WTC11 (cell line): ENCODE measurements at regions not wholly inside any gene's neighbourhood (a gene's known extent, or its start where the extent isn't known, plus 50 kb on each side); places are given as distances from the start of the nearest gene placed in this dataset.

Experiments used
- ATAC-seq: fragments of 200-7000 bp; cut with Tn5 transposase; 2 replicates; pipeline ENCODE4 v1.10.0; 2021; ENCODE audit warnings: mild to moderate bottlenecking, moderate library complexity
- CTCF ChIA-PET: fragments of 300-600 bp; sonication (Branson Sonifier 250); formaldehyde crosslinking; loops from one replicate; lab custom pipeline; 2021; ENCODE audit warnings: antibody characterized with exemption; lab: Charles Lee
- POLR2A ChIA-PET: fragments of 350-600 bp; sonication (Branson Sonifier 250); formaldehyde crosslinking; loops from one replicate; lab custom pipeline; 2021; ENCODE audit warnings: antibody characterized with exemption; lab: Charles Lee
- DNase-seq: peaks from one replicate; pipeline ENCODE4 v3.0.0; 2021; ENCODE audit warnings: low spot score
- H3K27ac Mint-ChIP-seq: 2 replicates; pipeline ENCODE4 v1.8.0; 2021; ENCODE audit warnings: mixed read lengths
- H3K27me3 Mint-ChIP-seq: 2 replicates; pipeline ENCODE4 v1.8.0; 2021; ENCODE audit warnings: low read depth, mild to moderate bottlenecking, moderate library complexity, mixed read lengths
- H3K36me3 Mint-ChIP-seq: 2 replicates; pipeline ENCODE4 v1.8.0; 2021; ENCODE audit warnings: mixed read lengths
- H3K4me1 Mint-ChIP-seq: 2 replicates; pipeline ENCODE4 v1.8.0; 2022; ENCODE audit warnings: mixed read lengths
- H3K4me3 Mint-ChIP-seq: 2 replicates; pipeline ENCODE4 v1.8.0; 2021; ENCODE audit warnings: mild to moderate bottlenecking, moderate library complexity, mixed read lengths
- H3K9me3 Mint-ChIP-seq: 2 replicates; pipeline ENCODE4 v1.8.0; 2021; ENCODE audit warnings: mixed read lengths
- ATF1 ChIP-seq: sonication (generic); formaldehyde crosslinking; IDR thresholded peaks from 2 replicates; pipeline ENCODE4 v1.8.1; 2023; ENCODE audit warnings: mild to moderate bottlenecking, moderate library complexity, missing genetic modification reagents
- CREB1 ChIP-seq: sonication (generic); formaldehyde crosslinking; IDR thresholded peaks from 2 replicates; pipeline ENCODE4 v1.8.0; 2023; ENCODE audit warnings: mild to moderate bottlenecking, missing genetic modification reagents
- CREM ChIP-seq: sonication (generic); formaldehyde crosslinking; IDR thresholded peaks from 2 replicates; pipeline ENCODE4 v1.8.1; 2022; ENCODE audit warnings: mild to moderate bottlenecking, missing genetic modification reagents, moderate library complexity
- FOXJ3 ChIP-seq: sonication (generic); formaldehyde crosslinking; IDR thresholded peaks from 2 replicates; pipeline ENCODE4 v1.9.0; 2021; ENCODE audit warnings: missing genetic modification reagents, mild to moderate bottlenecking, borderline replicate concordance
- FOXK1 ChIP-seq: sonication (generic); formaldehyde crosslinking; IDR thresholded peaks from 2 replicates; pipeline ENCODE4 v1.8.0; 2022; ENCODE audit warnings: mild to moderate bottlenecking, moderate library complexity, missing genetic modification reagents
- FOXP1 ChIP-seq: sonication (generic); formaldehyde crosslinking; IDR thresholded peaks from 2 replicates; pipeline ENCODE4 v1.8.0; 2022; ENCODE audit warnings: missing genetic modification reagents, mild to moderate bottlenecking, moderate library complexity, borderline replicate concordance
- GRHL2 ChIP-seq: fragments of 250-450 bp; sonication (Bioruptor Pico); IDR thresholded peaks from 2 replicates; pipeline ENCODE4 v1.8.0; 2022; ENCODE audit warnings: mild to moderate bottlenecking, moderate library complexity; ENCODE audit not compliant: insufficient replicate concordance, severe bottlenecking
- MYBL2 ChIP-seq: sonication (generic); formaldehyde crosslinking; IDR thresholded peaks from 2 replicates; pipeline ENCODE4 v1.8.1; 2023; ENCODE audit warnings: mild to moderate bottlenecking, moderate library complexity, missing genetic modification reagents
- NFATC4 ChIP-seq: fragments of 250-450 bp; sonication (Bioruptor Pico); IDR thresholded peaks from 2 replicates; pipeline ENCODE4 v1.9.0; 2021; ENCODE audit warnings: mild to moderate bottlenecking
- NR1H2 ChIP-seq: sonication (generic); formaldehyde crosslinking; IDR thresholded peaks from 2 replicates; pipeline ENCODE4 v1.9.0; 2021; ENCODE audit warnings: mild to moderate bottlenecking, moderate library complexity, missing genetic modification reagents
- ZBTB21 ChIP-seq: sonication (generic); formaldehyde crosslinking; IDR thresholded peaks from 2 replicates; pipeline ENCODE4 v1.8.1; 2023; ENCODE audit warnings: mild to moderate bottlenecking, missing genetic modification reagents, borderline replicate concordance
- ZNF219 ChIP-seq: sonication (generic); formaldehyde crosslinking; IDR thresholded peaks from 2 replicates; pipeline ENCODE4 v1.8.0; 2023; ENCODE audit warnings: missing genetic modification reagents, mild to moderate bottlenecking, borderline replicate concordance
- TF ChIP-seq, protein P1 (sequence below): sonication (generic); formaldehyde crosslinking; IDR thresholded peaks from 2 replicates; pipeline ENCODE4 v1.8.0; 2022; ENCODE audit warnings: mild to moderate bottlenecking, missing genetic modification reagents
- TF ChIP-seq, protein P2 (sequence below): fragments of 200-600 bp; IDR thresholded peaks from 2 replicates; pipeline ENCODE4 v1.8.0; 2022; ENCODE audit warnings: antibody characterized with exemption
- TF ChIP-seq, protein P3 (sequence below): sonication (generic); formaldehyde crosslinking; IDR thresholded peaks from 2 replicates; pipeline ENCODE4 v1.8.1; 2023; ENCODE audit warnings: mild to moderate bottlenecking, missing genetic modification reagents, moderate library complexity
- TF ChIP-seq, protein P4 (sequence below): sonication (generic); formaldehyde crosslinking; IDR thresholded peaks from 2 replicates; pipeline ENCODE4 v1.8.1; 2022; ENCODE audit warnings: low read depth, missing genetic modification reagents, borderline replicate concordance
- TF ChIP-seq, protein P5 (sequence below): sonication (generic); formaldehyde crosslinking; IDR thresholded peaks from 2 replicates; pipeline ENCODE4 v1.8.1; 2022; ENCODE audit warnings: missing genetic modification reagents, borderline replicate concordance

DNA sequence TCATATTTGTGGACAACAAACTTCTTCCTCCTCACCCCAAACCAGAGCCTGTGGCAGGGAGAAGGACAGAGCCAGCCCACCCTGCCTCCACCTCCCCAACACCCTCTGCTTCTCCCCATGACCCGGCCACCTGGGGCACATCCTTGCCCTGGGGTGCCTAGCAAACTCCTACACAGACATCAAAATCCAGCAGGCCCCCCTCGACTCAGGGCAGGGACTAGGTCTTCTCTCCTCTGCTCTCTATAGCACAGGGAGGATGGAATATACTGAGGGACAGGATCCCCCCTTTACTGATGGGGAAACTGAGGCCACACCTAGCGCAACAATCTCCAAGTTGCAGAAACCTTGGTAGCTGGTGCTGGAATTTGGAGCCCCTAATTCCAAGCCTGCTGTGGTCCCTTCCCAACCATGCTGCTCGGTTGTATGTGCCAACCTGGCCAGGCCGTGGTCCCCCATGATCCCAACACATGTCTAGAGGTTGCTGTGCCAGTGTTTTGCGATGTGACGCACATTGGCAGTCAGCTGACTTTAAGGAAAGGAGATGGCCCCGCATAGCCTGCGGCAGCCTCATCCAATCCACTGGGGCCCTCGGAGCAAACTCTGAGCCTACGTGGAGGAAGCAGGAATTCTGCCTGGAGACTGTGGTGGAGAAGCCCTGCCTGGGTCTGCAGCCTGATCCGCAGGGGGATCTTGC is 53.9 kb upstream of the ADRA2C start:
- POLR2A ChIA-PET = no interaction called here
- CTCF ChIA-PET = no interaction called here

DNA sequence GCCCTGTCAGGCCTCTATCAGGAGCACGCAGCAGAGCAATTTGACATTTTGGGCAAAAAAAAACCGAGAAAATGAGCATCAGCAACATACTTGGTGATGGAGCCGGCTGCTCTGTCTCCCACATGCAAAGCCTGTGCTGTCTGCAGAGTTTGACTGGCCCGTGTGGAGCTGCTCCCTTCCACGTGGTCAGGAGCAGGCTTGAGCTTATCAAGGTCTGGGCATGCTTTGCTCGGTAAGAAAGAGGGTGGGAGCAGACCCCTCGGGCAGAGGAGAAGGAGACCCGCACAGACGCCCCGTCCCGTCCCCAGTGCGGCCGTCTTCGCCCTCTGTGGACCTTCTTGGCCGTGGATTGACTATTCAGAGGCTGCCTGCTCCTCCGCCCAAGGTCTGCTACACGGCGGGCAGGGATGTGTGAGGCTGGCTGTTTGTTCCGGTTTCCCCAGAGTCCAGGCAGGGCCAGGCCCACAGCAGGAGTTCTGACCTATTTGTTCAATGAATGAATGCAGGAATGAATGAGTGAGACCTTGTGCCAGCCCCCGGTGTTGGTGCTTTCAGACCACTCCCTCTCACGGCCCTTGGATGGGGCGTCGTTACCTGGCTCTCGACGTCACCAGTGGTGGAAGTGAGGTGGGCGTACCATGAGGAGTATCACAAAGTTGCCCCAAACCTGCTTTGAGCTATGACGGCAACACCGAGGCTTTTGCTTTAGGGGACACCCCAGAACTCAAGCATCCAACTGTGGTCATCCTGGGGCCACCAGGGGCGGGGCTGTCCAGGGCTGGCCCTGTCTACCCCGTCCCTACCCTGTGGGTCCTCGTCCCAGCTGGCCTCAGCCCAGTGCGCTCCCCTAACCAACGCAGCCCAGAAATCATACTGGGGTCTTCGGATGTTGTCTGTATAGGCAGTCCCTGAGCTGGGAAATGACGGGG is 54.7 kb upstream of the ADRA2C start:
- ChIA-PET CTCF (interaction anchor here (1.1 to 1.3 kb wide), 2 partner anchors 8 to 10 kb away, joined by 4 read pairs; no protein-coding TSS in a partner anchor), POLR2A (no interaction called here)
- H3K27ac Mint-ChIP-seq = no peak overlapping the region
- no peak for DNase-seq
- TF ChIP-seq ZNF219 (CRISPR knock-in tag) = no peak
- TF ChIP-seq FOXJ3 (CRISPR knock-in tag) = no peak
- TF ChIP-seq, protein P1, sequence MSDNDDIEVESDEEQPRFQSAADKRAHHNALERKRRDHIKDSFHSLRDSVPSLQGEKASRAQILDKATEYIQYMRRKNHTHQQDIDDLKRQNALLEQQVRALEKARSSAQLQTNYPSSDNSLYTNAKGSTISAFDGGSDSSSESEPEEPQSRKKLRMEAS (CRISPR knock-in tag) = no peak
- no peak for TF ChIP-seq MYBL2 (CRISPR knock-in tag)
- no peak for TF ChIP-seq CREB1 (CRISPR knock-in tag)
- TF ChIP-seq, protein P2, sequence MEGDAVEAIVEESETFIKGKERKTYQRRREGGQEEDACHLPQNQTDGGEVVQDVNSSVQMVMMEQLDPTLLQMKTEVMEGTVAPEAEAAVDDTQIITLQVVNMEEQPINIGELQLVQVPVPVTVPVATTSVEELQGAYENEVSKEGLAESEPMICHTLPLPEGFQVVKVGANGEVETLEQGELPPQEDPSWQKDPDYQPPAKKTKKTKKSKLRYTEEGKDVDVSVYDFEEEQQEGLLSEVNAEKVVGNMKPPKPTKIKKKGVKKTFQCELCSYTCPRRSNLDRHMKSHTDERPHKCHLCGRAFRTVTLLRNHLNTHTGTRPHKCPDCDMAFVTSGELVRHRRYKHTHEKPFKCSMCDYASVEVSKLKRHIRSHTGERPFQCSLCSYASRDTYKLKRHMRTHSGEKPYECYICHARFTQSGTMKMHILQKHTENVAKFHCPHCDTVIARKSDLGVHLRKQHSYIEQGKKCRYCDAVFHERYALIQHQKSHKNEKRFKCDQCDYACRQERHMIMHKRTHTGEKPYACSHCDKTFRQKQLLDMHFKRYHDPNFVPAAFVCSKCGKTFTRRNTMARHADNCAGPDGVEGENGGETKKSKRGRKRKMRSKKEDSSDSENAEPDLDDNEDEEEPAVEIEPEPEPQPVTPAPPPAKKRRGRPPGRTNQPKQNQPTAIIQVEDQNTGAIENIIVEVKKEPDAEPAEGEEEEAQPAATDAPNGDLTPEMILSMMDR = no peak
- TF ChIP-seq, protein P3, sequence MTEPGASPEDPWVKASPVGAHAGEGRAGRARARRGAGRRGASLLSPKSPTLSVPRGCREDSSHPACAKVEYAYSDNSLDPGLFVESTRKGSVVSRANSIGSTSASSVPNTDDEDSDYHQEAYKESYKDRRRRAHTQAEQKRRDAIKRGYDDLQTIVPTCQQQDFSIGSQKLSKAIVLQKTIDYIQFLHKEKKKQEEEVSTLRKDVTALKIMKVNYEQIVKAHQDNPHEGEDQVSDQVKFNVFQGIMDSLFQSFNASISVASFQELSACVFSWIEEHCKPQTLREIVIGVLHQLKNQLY = no peak
- TF ChIP-seq, protein P4, sequence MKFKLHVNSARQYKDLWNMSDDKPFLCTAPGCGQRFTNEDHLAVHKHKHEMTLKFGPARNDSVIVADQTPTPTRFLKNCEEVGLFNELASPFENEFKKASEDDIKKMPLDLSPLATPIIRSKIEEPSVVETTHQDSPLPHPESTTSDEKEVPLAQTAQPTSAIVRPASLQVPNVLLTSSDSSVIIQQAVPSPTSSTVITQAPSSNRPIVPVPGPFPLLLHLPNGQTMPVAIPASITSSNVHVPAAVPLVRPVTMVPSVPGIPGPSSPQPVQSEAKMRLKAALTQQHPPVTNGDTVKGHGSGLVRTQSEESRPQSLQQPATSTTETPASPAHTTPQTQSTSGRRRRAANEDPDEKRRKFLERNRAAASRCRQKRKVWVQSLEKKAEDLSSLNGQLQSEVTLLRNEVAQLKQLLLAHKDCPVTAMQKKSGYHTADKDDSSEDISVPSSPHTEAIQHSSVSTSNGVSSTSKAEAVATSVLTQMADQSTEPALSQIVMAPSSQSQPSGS (CRISPR knock-in tag) = no peak
- TF ChIP-seq, protein P5, sequence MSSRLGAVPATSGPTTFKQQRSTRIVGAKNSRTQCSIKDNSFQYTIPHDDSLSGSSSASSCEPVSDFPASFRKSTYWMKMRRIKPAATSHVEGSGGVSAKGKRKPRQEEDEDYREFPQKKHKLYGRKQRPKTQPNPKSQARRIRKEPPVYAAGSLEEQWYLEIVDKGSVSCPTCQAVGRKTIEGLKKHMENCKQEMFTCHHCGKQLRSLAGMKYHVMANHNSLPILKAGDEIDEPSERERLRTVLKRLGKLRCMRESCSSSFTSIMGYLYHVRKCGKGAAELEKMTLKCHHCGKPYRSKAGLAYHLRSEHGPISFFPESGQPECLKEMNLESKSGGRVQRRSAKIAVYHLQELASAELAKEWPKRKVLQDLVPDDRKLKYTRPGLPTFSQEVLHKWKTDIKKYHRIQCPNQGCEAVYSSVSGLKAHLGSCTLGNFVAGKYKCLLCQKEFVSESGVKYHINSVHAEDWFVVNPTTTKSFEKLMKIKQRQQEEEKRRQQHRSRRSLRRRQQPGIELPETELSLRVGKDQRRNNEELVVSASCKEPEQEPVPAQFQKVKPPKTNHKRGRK (CRISPR knock-in tag) = no peak
- no peak for TF ChIP-seq ZBTB21 (CRISPR knock-in tag)
- TF ChIP-seq, all 79 proteins: peak for 0
- H3K27me3 Mint-ChIP-seq = no peaks in the 10 kb centered on the region
- H3K9me3 Mint-ChIP-seq = no peaks in the 10 kb centered on the region
- no peaks in the 10 kb centered on the region for H3K36me3 Mint-ChIP-seq
- no peak for ATAC-seq
- H3K4me3 Mint-ChIP-seq = no peak overlapping the region
- H3K4me1 Mint-ChIP-seq = no peaks in the 10 kb centered on the region

More for the DNA sequence above, 53.9 kb upstream of the ADRA2C start:
- Mint-ChIP-seq H3K27me3 (no peaks in the 10 kb centered on the region; the same call in 1 of the 2 replicates), H3K4me3 (no peak overlapping the region), H3K36me3 (no peaks in the 10 kb centered on the region), H3K9me3 (no peaks in the 10 kb centered on the region), H3K4me1 (no peaks in the 10 kb centered on the region), H3K27ac (no peak overlapping the region)
- TF ChIP-seq FOXP1 (CRISPR knock-in tag) (no peak), NFATC4 (CRISPR knock-in tag) (no peak), GRHL2 (CRISPR knock-in tag) (no peak), FOXK1 (CRISPR knock-in tag) (no peak), CREM (CRISPR knock-in tag) (no peak), NR1H2 (CRISPR knock-in tag) (no peak), ATF1 (no peak)
- ATAC-seq (no peak), DNase-seq (no peak)
